Central memory CD4-positive, alpha-beta T cell (primary cell): ENCODE measurements at regions not wholly inside any gene's neighbourhood (a gene's known extent, or its start where the extent isn't known, plus 50 kb on each side); places are given as distances from the start of the nearest gene placed in this dataset.
"Not testable (repeated sequence)": the region's sequence is repeated elsewhere in the genome, so short reads cannot be mapped to it uniquely, and the experiment has no call there.

Experiments
- DNase-seq: peaks from one replicate; pipeline ENCODE4 v3.0.0; 2022

DNA sequence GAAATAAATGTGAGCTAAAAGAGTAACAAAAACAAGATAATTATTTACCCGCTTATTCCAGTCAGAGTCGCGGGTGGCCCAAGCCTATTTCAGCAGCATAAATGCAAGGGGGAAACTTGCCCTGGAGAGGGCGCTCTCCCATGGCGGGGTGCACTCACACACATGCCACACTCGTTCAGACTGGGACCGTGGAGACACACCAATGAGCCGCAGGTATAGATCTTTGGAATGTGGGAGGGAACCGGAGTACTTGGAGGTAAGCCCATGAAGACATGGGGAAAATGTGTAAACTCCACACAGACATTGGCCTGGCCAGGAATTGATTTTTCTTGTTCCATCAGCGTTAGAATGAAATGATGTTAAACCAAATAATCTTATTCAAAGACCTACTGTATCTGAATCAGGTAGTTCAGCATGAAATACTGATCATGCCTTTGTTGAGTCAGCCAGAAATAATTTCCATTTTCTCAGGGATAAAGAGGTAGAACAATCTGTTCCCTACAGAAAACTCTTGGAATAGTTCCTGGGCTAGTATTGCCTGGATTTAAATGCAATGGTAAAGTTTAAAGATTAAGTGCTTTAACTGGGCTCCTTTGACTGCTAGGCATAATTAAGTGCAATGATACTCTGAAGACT, 191.5 kb downstream of the MCHR2 start:
- no peak for DNase-seq

GRCh38 chr6:99808992-99809391, 185.0 kb downstream of the MCHR2 start:
- DNase-seq, result no peak

GRCh38 chr6:99810295-99810694, 183.7 kb downstream of the MCHR2 start:
- DNase-seq, result no peak

DNA sequence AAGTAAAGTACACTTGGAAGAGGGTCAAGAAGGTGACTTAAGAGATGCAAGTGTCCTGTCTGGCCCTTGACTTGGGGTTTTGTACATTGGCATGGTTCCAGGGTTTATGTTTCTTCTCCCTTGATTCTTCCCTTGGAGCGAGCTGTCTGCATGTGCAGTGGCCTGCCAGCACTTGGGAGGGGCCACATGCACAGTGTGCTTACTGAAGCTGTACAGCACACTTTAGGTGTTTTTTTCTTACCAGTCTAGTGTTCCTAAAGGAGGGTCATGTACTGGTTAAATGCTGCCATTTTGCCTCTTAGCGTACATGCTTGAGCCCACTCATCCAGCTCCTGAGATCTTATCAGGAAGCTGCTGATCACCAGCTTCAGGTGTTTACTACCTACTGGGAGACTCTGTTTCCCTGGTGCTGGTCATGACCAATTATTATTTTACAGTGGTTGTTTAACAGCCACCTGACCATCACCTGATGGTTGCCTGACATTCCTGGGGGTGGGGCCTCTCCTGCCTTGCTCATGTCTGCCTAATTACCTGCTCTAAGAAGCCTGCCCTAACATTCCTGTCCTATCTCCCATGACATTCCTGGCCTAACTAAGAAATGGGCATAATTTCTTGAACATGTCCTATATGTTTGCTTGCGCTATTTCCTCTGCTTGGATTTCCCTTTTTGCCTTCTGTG, 182.9 kb downstream of the MCHR2 start:
- no peak for DNase-seq

GRCh38 chr6:99811636-99812035, 182.4 kb downstream of the MCHR2 start:
- no peak for DNase-seq

- no peak for DNase-seq
Measured at GRCh38 chr6:99813565-99813964, 180.5 kb downstream of the MCHR2 start.

- no peak for DNase-seq
Measured at GRCh38 chr6:99814230-99814928, 179.6 kb downstream of the MCHR2 start.

- DNase-seq, result no peak
Measured at GRCh38 chr6:99816795-99817194, 177.2 kb downstream of the MCHR2 start.

DNA sequence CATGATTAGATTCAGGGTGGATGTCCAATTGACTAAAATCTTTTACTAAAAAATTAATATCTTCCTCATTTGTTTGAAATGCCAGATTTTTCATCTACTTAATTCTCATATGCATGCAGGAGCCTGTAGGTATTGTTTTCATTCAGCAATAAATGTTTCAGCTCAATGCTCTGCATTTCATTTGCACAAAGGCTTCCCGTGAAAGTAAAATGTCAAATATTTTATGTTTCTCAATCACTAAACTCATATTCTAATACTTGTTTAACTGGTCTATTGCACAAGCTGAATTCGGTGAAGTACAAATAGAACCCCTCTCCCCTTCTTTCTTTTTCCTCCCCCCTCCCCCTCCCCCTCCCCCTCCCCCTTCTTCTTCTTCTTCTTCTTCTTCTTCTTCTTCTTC, 175.9 kb downstream of the MCHR2 start:
- no peak for DNase-seq

DNA sequence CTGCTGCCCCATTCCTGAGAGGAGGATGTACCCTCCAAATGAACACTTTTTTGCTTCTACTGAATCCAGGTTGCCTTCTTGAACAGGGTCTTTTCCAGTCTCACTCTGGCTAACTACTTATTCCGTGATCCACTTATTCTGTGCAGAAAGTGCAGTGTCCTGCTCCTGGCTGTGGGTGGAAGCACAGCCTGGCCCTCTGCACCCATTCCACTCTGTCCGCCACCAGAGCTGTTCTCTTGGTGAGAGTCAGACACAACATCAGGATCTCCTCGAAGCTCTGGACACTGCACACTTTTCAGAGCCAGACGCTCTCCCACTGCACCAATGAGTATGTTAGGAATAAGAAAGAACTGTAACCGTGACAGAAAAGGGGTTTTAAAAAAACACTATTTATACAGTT, 174.2 kb downstream of the MCHR2 start:
- DNase-seq, result no peak

- DNase-seq, result no peak
Measured at GRCh38 chr6:99821164-99821563, 172.9 kb downstream of the MCHR2 start.

DNA sequence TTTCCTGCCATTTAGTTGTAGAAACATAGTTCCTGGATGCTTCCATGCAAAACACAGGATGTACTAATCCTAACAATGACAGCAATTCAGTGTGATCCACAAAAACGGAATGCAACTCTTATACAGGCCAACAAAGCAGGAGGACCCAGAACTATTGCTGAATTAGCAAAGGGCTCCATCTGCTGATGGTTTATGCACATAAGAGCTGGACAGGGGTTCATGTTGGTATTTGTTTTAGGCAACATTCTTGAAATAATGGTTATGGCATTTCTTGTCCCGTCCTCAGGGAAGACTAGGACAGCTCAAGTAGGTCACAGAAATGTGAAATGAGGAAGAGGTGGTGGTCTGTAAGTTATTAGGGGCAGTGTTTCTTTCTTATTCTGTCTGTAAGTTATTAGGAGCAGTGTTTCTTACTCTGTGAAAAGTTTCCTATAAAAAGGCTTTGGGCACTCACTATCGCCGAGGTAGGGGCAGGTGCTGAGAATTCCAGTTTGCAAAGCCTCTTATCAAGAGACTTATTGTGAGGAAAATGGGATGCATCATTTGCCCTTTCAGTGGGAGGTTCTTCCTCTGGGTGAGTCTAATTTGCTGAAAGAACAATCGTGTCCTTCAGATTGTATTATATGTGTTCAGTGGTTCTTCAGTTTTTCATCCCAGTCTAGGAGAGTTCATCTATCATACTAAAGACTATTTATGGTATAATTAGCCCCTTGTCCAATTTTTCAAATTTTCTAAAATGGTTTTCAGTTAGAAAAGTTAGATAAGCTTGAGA, 171.1 kb downstream of the MCHR2 start:
- DNase-seq, result peak; percentile 14

- DNase-seq, result not testable (repeated sequence)
Measured at GRCh38 chr6:99823513-99824235, 170.3 kb downstream of the MCHR2 start.

DNA sequence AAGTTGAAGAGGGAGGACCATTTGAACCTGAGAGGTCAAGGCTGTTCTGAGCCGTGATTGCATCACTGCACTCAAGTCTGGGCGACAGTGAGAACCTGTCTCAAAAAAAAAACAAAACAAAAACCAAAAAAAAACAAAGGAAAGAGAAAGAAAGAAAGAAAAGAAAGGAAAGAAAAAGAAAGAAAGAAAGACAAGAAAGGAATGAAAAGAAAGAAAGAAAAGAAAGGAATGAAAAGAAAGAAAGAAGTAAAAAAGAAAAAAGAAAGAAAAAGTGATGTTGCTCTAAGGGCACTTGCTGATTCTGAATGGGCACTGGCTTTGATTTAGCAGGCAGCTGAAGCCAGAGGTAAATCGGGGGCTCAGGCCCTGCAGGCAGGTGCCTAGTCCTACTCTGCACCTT, 161.0 kb downstream of the MCHR2 start:
- no peak for DNase-seq

- no peak for DNase-seq
Measured at GRCh38 chr6:99836471-99836870, 157.6 kb downstream of the MCHR2 start.

- no peak for DNase-seq
Measured at GRCh38 chr6:99838607-99839006, 155.4 kb downstream of the MCHR2 start.

GRCh38 chr6:99841297-99841696, 152.7 kb downstream of the MCHR2 start:
- no peak for DNase-seq

DNA sequence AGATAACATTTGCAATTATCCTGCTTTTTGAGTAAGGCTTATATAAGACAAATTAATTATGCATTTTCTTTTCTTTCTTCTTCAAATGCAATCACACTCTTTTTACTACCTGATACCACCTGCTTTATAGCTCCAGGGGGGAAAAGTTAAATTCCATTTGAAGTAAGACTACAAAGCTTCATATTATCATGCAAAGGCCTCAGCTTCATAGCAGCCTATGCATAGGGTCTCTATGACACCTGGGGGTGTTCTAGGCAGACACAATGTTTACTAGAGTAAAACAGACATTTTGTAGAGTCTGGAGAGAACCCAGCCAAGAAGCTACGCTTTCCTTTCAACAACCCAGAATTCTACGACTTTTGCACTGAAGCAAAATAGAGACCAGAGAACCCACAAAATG, 148.0 kb downstream of the MCHR2 start:
- no peak for DNase-seq

DNA sequence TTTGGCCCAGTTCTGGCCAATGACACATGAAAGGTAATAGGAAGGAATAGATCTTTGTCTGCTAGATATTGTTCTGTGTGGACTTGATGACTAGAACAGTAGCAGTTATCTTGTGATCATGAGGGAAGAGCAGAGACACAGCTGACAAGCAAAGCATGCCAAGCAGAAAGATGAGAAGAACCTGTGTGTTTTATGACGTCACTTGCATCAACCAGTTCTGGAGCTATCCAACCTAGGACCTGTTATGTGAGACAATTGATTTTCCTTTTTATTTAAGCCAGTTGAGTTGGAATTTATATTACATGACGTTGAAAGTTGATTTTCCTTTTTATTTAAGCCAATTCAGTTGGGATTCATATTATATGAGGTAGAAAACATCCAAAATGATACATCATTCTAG, 143.2 kb downstream of the MCHR2 start:
- no peak for DNase-seq

DNA sequence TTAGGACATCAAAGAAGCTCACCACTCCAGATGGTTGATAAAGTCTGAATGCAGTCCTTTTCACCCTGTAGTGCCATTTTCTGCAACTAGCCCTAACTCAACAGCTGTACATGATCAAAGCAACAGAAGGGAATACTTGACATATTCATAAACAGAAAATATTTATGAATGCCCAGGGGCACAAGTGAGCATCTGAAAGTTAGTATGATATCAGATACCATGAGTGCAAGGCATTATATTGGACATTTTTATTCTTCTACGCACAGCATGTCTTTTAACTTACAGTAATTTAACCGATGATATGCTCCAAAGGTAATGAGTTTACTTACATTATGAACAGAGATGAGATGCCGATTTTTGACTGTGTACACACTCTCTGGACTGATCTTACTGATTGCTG, 142.0 kb downstream of the MCHR2 start:
- no peak for DNase-seq

GRCh38 chr6:99867026-99867425, 127.0 kb downstream of the MCHR2 start:
- DNase-seq, result no peak

DNA sequence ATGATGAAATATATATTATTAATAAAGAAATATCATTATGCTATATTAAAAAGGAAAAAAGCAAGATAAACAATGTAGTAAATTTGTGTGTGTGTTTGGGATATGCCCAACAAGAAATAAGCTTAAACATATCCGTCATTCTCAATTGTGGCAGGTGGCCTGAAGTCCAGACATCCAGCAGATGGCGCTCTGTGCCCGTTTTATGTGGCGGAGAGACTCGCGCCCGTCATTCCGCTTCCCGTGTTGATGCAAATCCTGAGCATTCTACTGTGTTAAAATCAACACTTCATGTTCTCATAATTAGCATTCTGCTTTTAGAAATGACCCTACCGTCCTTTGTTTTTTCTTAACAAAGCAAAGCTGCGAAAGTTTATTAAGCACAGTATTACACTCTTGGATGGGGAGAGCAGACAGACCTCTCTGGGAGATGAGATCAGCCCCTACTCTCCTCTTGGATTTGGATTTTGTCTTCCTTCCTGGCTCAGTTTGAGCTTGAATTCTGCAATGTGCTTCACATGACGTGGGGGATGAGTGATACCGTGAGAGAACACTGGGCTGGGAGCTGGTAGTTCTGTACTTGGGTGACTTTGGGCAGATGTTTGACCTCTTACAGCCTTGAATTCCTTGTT, 125.8 kb downstream of the MCHR2 start:
- DNase-seq, result peak; percentile 42
